ENCODE measurements at regions not wholly inside any gene's neighbourhood (a gene's known extent, or its start where the extent isn't known, plus 50 kb on each side); places are given as distances from the start of the nearest gene placed in this dataset.

- DNase-seq (ENCODE audit: low spot score) = no peak
- TF ChIP-seq CTCF (IDR thresholded peaks at IDR 0.05; ENCODE audit: borderline replicate concordance, control extremely low read depth, extremely low read depth, insufficient read depth, missing control alignments) = no peak
- in situ Hi-C loops (cut with MboI; ENCODE audit: low sequenced_read_pairs, unreplicated experiment) = no loop called here
Measured at GRCh38 chr11:29553990-29554389, 462.8 kb downstream of the KCNA4 start.

GRCh38 chr11:29538339-29539036 lies 478.3 kb downstream of the KCNA4 start:
- no peak for DNase-seq (ENCODE audit: low spot score)
- no peak for TF ChIP-seq CTCF (IDR thresholded peaks at IDR 0.05; ENCODE audit: borderline replicate concordance, control extremely low read depth, extremely low read depth, insufficient read depth, missing control alignments)
- in situ Hi-C loops (cut with MboI; ENCODE audit: low sequenced_read_pairs, unreplicated experiment) = no loop called here

GRCh38 chr11:29534836-29535235 lies 482.0 kb downstream of the KCNA4 start:
- no peak for TF ChIP-seq CTCF (IDR thresholded peaks at IDR 0.05; ENCODE audit: borderline replicate concordance, control extremely low read depth, extremely low read depth, insufficient read depth, missing control alignments)
- DNase-seq (ENCODE audit: low spot score) = no peak
- in situ Hi-C loops (cut with MboI; ENCODE audit: low sequenced_read_pairs, unreplicated experiment) = no loop called here

- in situ Hi-C loops (cut with MboI; ENCODE audit: low sequenced_read_pairs, unreplicated experiment) = no loop called here
- no peak for DNase-seq (ENCODE audit: low spot score)
- TF ChIP-seq CTCF (IDR thresholded peaks at IDR 0.05; ENCODE audit: borderline replicate concordance, control extremely low read depth, extremely low read depth, insufficient read depth, missing control alignments) = no peak
Measured at GRCh38 chr11:29530961-29531360, 485.9 kb downstream of the KCNA4 start.

- no peak for DNase-seq (ENCODE audit: low spot score)
- in situ Hi-C loops (cut with MboI; ENCODE audit: low sequenced_read_pairs, unreplicated experiment) = no loop called here
- TF ChIP-seq CTCF (IDR thresholded peaks at IDR 0.05; ENCODE audit: borderline replicate concordance, control extremely low read depth, extremely low read depth, insufficient read depth, missing control alignments) = no peak
Measured at GRCh38 chr11:29527391-29527936, 489.4 kb downstream of the KCNA4 start.

- no peak for DNase-seq (ENCODE audit: low spot score)
- in situ Hi-C loops (cut with MboI; ENCODE audit: low sequenced_read_pairs, unreplicated experiment) = no loop called here
- TF ChIP-seq CTCF (IDR thresholded peaks at IDR 0.05; ENCODE audit: borderline replicate concordance, control extremely low read depth, extremely low read depth, insufficient read depth, missing control alignments) = no peak
Measured at GRCh38 chr11:29518389-29519174, 498.2 kb downstream of the KCNA4 start.

All from GM13976 (cell line).